ENCODE measurements at regions not wholly inside any gene's neighbourhood (a gene's known extent, or its start where the extent isn't known, plus 50 kb on each side); places are given as distances from the start of the nearest gene placed in this dataset.

GRCh38 chr18:45337477-45337876, 277.8 kb upstream of the SLC14A2 start:
- TF ChIP-seq, protein P1, sequence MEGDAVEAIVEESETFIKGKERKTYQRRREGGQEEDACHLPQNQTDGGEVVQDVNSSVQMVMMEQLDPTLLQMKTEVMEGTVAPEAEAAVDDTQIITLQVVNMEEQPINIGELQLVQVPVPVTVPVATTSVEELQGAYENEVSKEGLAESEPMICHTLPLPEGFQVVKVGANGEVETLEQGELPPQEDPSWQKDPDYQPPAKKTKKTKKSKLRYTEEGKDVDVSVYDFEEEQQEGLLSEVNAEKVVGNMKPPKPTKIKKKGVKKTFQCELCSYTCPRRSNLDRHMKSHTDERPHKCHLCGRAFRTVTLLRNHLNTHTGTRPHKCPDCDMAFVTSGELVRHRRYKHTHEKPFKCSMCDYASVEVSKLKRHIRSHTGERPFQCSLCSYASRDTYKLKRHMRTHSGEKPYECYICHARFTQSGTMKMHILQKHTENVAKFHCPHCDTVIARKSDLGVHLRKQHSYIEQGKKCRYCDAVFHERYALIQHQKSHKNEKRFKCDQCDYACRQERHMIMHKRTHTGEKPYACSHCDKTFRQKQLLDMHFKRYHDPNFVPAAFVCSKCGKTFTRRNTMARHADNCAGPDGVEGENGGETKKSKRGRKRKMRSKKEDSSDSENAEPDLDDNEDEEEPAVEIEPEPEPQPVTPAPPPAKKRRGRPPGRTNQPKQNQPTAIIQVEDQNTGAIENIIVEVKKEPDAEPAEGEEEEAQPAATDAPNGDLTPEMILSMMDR (IDR thresholded peaks at IDR 0.05; ENCODE audit: borderline replicate concordance, control extremely low read depth, extremely low read depth, insufficient read depth, missing control alignments): no peak
- in situ Hi-C loops (cut with MboI; ENCODE audit: low sequenced_read_pairs, unreplicated experiment): no loop called here
- no peak for DNase-seq (ENCODE audit: low spot score)

DNA sequence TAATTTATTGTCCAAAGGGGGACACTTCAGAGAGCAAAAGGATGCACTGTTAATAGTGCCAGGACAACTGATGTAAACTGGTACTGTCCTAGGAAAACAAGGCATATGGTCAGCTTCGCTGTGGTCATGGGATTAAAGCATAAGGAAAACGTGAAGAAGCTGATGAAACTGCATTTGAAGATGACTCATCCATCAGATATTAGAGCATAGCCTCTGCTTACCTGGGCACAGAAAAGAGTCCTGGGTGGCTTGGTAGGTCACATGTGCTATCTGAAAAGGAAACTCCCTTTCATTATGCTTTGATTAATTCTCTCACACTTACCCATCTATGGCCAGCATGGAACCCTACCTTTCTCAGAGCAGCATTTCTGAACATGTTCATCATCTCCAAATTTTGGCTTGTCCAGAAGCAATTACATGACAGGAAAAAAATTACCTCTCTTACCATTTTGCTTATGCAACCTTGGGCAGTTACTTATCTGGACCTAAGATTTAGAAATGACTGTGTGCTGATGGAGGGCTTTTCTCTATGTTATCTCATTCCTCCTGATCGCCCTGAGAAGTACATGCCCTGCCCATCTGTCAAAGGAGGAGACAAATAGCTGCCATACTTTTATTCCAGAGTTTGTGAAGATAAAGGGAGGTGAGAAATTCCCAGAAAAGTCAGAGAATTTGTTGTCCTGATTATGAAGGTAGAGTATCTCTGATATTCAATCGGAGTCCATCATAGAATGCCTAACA, 275.3 kb upstream of the SLC14A2 start:
- no peak for DNase-seq (ENCODE audit: low spot score)
- in situ Hi-C loops (cut with MboI; ENCODE audit: low sequenced_read_pairs, unreplicated experiment): no loop called here

DNA sequence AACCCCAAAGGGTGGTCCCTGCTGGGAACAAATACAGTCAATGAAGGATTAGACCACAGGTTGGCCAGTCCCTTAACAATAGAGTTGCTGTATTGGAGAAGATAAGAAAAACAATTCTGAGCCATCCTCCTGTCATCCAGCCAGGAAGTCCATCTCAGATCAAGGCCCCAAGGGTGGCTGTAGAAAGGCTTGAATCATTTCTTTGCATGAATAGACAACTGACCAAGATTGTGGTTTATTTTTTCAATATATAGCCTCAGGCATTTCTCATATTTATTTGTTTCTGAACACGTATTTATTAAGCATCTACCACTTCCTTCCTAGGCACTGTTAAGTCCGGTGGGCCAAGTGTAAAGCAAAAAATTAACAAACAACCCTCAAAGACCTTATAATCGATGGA, 274.4 kb upstream of the SLC14A2 start:
- in situ Hi-C loops (cut with MboI; ENCODE audit: low sequenced_read_pairs, unreplicated experiment): no loop called here
- no peak for DNase-seq (ENCODE audit: low spot score)
- TF ChIP-seq, protein P1 (IDR thresholded peaks at IDR 0.05; ENCODE audit: borderline replicate concordance, control extremely low read depth, extremely low read depth, insufficient read depth, missing control alignments): no peak

More for the DNA sequence above, 275.3 kb upstream of the SLC14A2 start:
- TF ChIP-seq, protein P1 (IDR thresholded peaks at IDR 0.05; ENCODE audit: borderline replicate concordance, control extremely low read depth, extremely low read depth, insufficient read depth, missing control alignments): no peak

- DNase-seq (ENCODE audit: low spot score): no peak
- TF ChIP-seq, protein P1 (IDR thresholded peaks at IDR 0.05; ENCODE audit: borderline replicate concordance, control extremely low read depth, extremely low read depth, insufficient read depth, missing control alignments): no peak
- in situ Hi-C loops (cut with MboI; ENCODE audit: low sequenced_read_pairs, unreplicated experiment): no loop called here
Observed at GRCh38 chr18:45341454-45341853, 273.8 kb upstream of the SLC14A2 start.

DNA sequence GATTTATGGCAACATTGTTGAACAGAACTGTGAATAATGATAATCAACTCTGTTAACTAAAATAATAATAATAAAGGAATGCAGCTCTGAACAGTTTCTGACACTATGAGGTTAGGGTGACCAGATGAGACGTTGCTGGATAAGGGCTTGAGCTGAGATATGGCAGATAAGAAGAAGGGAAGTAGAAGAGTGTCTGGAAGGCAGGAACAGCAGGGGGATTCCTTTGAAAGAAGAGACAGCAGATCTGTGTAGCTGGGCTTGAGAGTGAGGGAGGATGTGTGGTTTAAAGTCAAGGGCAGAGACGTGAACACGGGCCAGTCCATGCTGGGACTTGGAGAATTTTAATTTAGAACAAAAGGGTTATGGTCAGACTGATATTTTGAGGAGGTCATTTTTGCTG, 273.1 kb upstream of the SLC14A2 start:
- no peak for DNase-seq (ENCODE audit: low spot score)
- TF ChIP-seq, protein P1 (IDR thresholded peaks at IDR 0.05; ENCODE audit: borderline replicate concordance, control extremely low read depth, extremely low read depth, insufficient read depth, missing control alignments): no peak
- in situ Hi-C loops (cut with MboI; ENCODE audit: low sequenced_read_pairs, unreplicated experiment): no loop called here

DNA sequence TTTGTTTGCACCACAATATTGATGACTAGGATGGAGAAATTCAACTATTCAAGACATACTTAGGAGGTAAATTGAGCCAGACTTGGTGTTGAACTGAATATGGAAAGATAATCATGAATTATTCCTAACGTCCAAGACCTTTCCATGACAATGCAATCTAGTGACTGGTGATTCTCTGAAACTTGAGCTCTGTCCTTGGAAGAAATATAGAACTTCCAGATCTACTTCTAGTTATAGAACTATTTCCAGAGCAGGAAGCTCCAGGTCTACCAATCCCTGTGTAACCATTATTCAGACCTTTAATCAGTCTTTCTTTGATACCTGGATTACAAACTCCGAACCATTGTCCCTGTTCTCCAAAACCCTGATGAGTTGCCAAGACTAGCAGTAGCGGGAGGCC, 272.6 kb upstream of the SLC14A2 start:
- TF ChIP-seq, protein P1 (IDR thresholded peaks at IDR 0.05; ENCODE audit: borderline replicate concordance, control extremely low read depth, extremely low read depth, insufficient read depth, missing control alignments): no peak
- in situ Hi-C loops (cut with MboI; ENCODE audit: low sequenced_read_pairs, unreplicated experiment): no loop called here
- DNase-seq (ENCODE audit: low spot score): no peak
